ENCODE measurements at regions not wholly inside any gene's neighbourhood (a gene's known extent, or its start where the extent isn't known, plus 50 kb on each side); places are given as distances from the start of the nearest gene placed in this dataset.

- TF ChIP-seq, protein P1, sequence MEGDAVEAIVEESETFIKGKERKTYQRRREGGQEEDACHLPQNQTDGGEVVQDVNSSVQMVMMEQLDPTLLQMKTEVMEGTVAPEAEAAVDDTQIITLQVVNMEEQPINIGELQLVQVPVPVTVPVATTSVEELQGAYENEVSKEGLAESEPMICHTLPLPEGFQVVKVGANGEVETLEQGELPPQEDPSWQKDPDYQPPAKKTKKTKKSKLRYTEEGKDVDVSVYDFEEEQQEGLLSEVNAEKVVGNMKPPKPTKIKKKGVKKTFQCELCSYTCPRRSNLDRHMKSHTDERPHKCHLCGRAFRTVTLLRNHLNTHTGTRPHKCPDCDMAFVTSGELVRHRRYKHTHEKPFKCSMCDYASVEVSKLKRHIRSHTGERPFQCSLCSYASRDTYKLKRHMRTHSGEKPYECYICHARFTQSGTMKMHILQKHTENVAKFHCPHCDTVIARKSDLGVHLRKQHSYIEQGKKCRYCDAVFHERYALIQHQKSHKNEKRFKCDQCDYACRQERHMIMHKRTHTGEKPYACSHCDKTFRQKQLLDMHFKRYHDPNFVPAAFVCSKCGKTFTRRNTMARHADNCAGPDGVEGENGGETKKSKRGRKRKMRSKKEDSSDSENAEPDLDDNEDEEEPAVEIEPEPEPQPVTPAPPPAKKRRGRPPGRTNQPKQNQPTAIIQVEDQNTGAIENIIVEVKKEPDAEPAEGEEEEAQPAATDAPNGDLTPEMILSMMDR (tag by site-specific recombination; IDR thresholded peaks at IDR 0.05): no peak
- TF ChIP-seq ZBTB11 (tag by site-specific recombination; conservative IDR thresholded peaks at IDR 0.05; ENCODE audit: low read depth) (no peak), HOXA7 (CRISPR knock-in tag; IDR thresholded peaks at IDR 0.05; ENCODE audit: borderline replicate concordance) (no peak), ZNF350 (tag by site-specific recombination; IDR thresholded peaks at IDR 0.05) (no peak), MZF1 (tag by site-specific recombination; IDR thresholded peaks at IDR 0.05; ENCODE audit: borderline replicate concordance) (no peak), SP2 (tag by site-specific recombination; IDR thresholded peaks at IDR 0.05) (no peak), ZBTB49 (tag by site-specific recombination; IDR thresholded peaks at IDR 0.05; ENCODE audit: low read depth) (no peak)
Measured at GRCh38 chr12:88325816-88326189, 183.7 kb downstream of the TMTC3 start.
